Coronary artery (tissue), 2 donors: ENCODE measurements at regions not wholly inside any gene's neighbourhood (a gene's known extent, or its start where the extent isn't known, plus 50 kb on each side); places are given as distances from the start of the nearest gene placed in this dataset.

Experiments used
- DNase-seq: peaks from one replicate; pipeline ENCODE4 v3.0.0-alpha.2; 2017; ENCODE audit warnings: low spot score
- H3K27ac ChIP-seq, 2 donors: fragments of 200-600 bp; sonication (generic); one replicate each; pipeline ENCODE4 v1.5.1; 2016 to 2019
- H3K4me3 ChIP-seq: fragments of 200-600 bp; sonication (generic); 2 replicates; pipeline ENCODE4 v1.5.1; 2016; ENCODE audit warnings: mild to moderate bottlenecking, moderate library complexity
- CTCF ChIP-seq: fragments of 200-600 bp; sonication (generic); IDR thresholded peaks from one replicate; pipeline ENCODE4 v1.5.1; 2019; ENCODE audit warnings: antibody characterized with exemption

GRCh38 chr9:87446527-87446926 is 51.1 kb upstream of the DAPK1 start:
- H3K27ac ChIP-seq = no peak overlapping the region
- no peak for DNase-seq
- no peak overlapping the region for H3K4me3 ChIP-seq
- no peak for TF ChIP-seq CTCF

GRCh38 chr9:87447547-87448432 is 49.9 kb upstream of the DAPK1 start:
- Histone ChIP-seq H3K4me3 (no peak overlapping the region), H3K27ac (no peak overlapping the region)
- no peak for TF ChIP-seq CTCF
- DNase-seq = no peak
